Stimulated activated naive CD8-positive, alpha-beta T cell treated with anti-CD3 and anti-CD28 coated beads, Interleukin-15, amount 100 ng/mL, for 72 hours (primary cell): ENCODE measurements at regions not wholly inside any gene's neighbourhood (a gene's known extent, or its start where the extent isn't known, plus 50 kb on each side); places are given as distances from the start of the nearest gene placed in this dataset.
"Not testable (repeated sequence)": the region's sequence is repeated elsewhere in the genome, so short reads cannot be mapped to it uniquely, and the experiment has no call there.

Source experiments
- ATAC-seq: fragments of 150-1000 bp; cut with Tn5 transposase; 2 replicates; pipeline ENCODE4 v1.10.0; 2021; ENCODE audit warnings: mild to moderate bottlenecking, moderate library complexity
- DNase-seq, 2 donors: peaks; one replicate each; pipeline ENCODE4 v3.0.0; 2021 to 2022
- H3K27ac Mint-ChIP-seq, 2 donors: one replicate each; pipeline ENCODE4 v1.8.0; 2022; ENCODE audit warnings: mild to moderate bottlenecking in 2 of 2, mixed read lengths in 2 of 2, moderate library complexity in 2 of 2
- H3K27me3 Mint-ChIP-seq: one replicate; pipeline ENCODE4 v1.8.0; 2022; ENCODE audit warnings: mixed read lengths
- H3K4me1 Mint-ChIP-seq: one replicate; pipeline ENCODE4 v1.8.0; 2022; ENCODE audit warnings: mild to moderate bottlenecking, mixed read lengths
- H3K4me3 Mint-ChIP-seq, 2 donors: one replicate each; pipeline ENCODE4 v1.8.0; 2022; ENCODE audit warnings: mild to moderate bottlenecking in 2 of 2, mixed read lengths in 2 of 2, moderate library complexity in 1 of 2
- H3K9me3 Mint-ChIP-seq, 2 donors: one replicate each; pipeline ENCODE4 v1.8.0; 2022; ENCODE audit warnings: mixed read lengths in 2 of 2

DNA sequence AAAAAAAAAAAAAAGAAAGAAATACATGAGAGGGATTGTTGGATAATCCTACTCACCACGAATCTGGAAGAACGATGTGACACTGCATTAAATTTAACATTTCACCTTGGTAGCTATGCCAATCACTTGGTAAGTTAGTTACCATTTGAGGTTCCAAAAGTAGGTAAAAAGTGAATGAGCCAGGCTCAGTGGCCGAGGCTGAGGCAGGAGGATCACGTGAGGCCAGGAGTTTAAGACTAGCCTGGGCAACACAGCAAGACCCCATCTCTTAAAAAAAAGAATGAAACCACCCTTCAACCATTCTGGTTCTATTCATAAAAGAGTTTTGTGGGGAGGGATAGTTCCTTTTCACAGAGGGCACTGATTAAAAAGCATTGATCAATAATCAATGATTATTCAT lies 133.6 kb downstream of the ADSS2 start:
- H3K27ac Mint-ChIP-seq: no peak overlapping the region
- H3K4me3 Mint-ChIP-seq: no peak overlapping the region
- H3K9me3 Mint-ChIP-seq: no peaks in the 10 kb centered on the region
- ATAC-seq (no peak), DNase-seq (no peak)
- peaks cover 20% of the 10 kb centered on the region for H3K4me1 Mint-ChIP-seq
- H3K27me3 Mint-ChIP-seq: no peaks in the 10 kb centered on the region

GRCh38 chr1:244318512-244318911 lies 133.2 kb downstream of the ADSS2 start:
- H3K9me3 Mint-ChIP-seq: no peaks in the 10 kb centered on the region
- no peaks in the 10 kb centered on the region for H3K27me3 Mint-ChIP-seq
- no peak overlapping the region for H3K4me3 Mint-ChIP-seq
- ATAC-seq (no peak), DNase-seq (no peak)
- H3K4me1 Mint-ChIP-seq: peaks cover 20% of the 10 kb centered on the region
- no peak overlapping the region for H3K27ac Mint-ChIP-seq

- H3K4me3 Mint-ChIP-seq: peak overlapping the region; percentile 42 to 56
- peaks cover 20% of the 10 kb centered on the region for H3K4me1 Mint-ChIP-seq
- ATAC-seq (peak; percentile 97), DNase-seq (peak; percentile 28 to 76)
- peak overlapping the region in 1 of 2 donors; percentile 75 for H3K27ac Mint-ChIP-seq
- H3K27me3 Mint-ChIP-seq: no peaks in the 10 kb centered on the region
- H3K9me3 Mint-ChIP-seq: no peaks in the 10 kb centered on the region
These were observed 132.2 kb downstream of the ADSS2 start for GRCh38 chr1:244319283-244320132.

- no peaks in the 10 kb centered on the region for H3K27me3 Mint-ChIP-seq
- H3K4me1 Mint-ChIP-seq: peaks cover 39% of the 10 kb centered on the region
- DNase-seq: no peak
- H3K9me3 Mint-ChIP-seq: no peaks in the 10 kb centered on the region
- no peak overlapping the region for H3K27ac Mint-ChIP-seq
- no peak overlapping the region for H3K4me3 Mint-ChIP-seq
- no peak for ATAC-seq
These were observed 129.5 kb downstream of the ADSS2 start for GRCh38 chr1:244322181-244322580.

DNA sequence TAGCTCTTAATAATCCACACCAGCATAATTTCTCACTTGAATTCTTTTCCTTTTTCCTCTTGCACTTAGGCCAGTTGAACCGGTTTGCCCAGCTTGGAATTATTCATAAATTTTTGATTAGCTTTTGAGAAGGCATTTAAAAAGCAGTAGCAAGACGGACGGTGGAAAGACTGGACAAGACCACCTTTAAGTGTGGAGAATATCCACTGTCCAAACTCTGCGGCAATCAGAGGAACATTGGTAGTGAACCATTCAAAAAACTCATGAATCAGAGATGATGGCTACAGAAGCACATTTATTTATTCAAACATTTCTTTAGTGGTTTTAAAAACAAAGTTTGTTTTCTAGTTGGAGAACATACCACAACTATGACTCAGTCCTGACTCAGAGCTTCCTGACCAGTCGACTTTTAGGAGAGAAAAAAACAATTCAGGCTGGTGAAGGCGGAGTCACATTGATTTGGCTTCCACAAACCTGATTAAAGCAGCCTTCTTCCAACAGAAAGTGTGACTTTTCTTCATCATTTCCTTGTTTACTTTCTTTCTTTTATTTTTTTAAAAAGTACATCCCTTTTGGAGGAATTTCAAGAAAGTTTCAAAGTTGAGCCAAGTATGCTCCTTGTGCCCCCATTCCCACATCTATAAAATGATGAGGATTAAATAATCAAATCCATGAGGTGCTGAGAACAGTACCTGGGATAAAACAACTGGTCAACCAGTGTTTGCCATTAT lies 128.8 kb downstream of the ADSS2 start:
- peak; percentile 36 for ATAC-seq
- H3K4me3 Mint-ChIP-seq: peak overlapping the region in 1 of 2 donors; percentile 74
- no peaks in the 10 kb centered on the region for H3K9me3 Mint-ChIP-seq
- H3K27ac Mint-ChIP-seq: peak overlapping the region in 1 of 2 donors; percentile 53
- DNase-seq: peak in 1 of 2 donors; percentile 14
- peaks cover 39% of the 10 kb centered on the region for H3K4me1 Mint-ChIP-seq
- no peaks in the 10 kb centered on the region for H3K27me3 Mint-ChIP-seq

GRCh38 chr1:244324176-244324883 lies 127.4 kb downstream of the ADSS2 start:
- Mint-ChIP-seq H3K9me3 (peaks cover 8 to 9% of the 10 kb centered on the region in 2 donors), H3K27ac (peak overlapping the region; percentile 36 to 37), H3K4me1 (peaks cover 36% of the 10 kb centered on the region), H3K27me3 (no peaks in the 10 kb centered on the region), H3K4me3 (peak overlapping the region in 1 of 2 donors; percentile 74)
- DNase-seq (no peak), ATAC-seq (no peak)

DNA sequence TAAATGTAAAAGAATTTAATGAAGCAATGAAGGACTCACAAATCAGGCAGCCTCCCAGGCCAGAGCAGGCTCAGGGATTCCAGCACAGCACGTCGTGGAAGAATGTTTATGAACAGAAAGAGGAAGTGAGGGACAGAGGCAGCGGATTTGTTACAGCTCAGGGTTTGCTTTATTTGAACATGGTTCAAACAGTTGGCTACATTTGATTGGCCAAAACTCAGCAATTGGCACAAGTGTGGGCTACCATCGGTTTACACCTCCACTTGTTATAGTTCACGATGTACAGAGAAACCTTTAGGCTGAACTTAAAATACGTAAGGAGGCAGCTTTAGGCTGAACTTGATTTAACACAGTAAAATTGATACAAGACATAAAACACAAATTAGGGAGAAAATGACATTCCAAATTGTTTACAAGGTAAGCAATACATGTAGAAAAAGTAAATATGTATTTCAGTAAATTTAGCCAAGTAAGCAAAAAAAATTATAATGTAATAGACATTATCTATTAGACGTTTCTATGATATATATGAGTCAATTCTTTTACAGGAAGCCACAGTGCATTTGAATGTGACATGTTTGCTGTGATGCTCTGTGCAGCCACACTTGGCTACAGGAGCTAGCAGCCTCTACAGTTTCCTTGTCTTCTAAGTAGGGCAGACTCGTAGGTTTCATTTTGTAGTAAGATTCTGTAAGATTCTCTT lies 126.5 kb downstream of the ADSS2 start:
- Mint-ChIP-seq H3K9me3 (peaks cover 8 to 9% of the 10 kb centered on the region in 2 donors), H3K4me3 (peak overlapping the region in 1 of 2 donors; percentile 74), H3K4me1 (peaks cover 27% of the 10 kb centered on the region), H3K27ac (peak overlapping the region in 1 of 2 donors; percentile 37), H3K27me3 (no peaks in the 10 kb centered on the region)
- ATAC-seq (peak; percentile 89), DNase-seq (peak in 1 of 2 donors; percentile 14)

GRCh38 chr1:244326757-244327156 lies 125.0 kb downstream of the ADSS2 start:
- Mint-ChIP-seq H3K27me3 (no peaks in the 10 kb centered on the region), H3K9me3 (peaks cover 8 to 9% of the 10 kb centered on the region in 2 donors), H3K4me1 (peaks cover 27% of the 10 kb centered on the region), H3K27ac (no peak overlapping the region), H3K4me3 (no peak overlapping the region)
- ATAC-seq (no peak), DNase-seq (no peak)

DNA sequence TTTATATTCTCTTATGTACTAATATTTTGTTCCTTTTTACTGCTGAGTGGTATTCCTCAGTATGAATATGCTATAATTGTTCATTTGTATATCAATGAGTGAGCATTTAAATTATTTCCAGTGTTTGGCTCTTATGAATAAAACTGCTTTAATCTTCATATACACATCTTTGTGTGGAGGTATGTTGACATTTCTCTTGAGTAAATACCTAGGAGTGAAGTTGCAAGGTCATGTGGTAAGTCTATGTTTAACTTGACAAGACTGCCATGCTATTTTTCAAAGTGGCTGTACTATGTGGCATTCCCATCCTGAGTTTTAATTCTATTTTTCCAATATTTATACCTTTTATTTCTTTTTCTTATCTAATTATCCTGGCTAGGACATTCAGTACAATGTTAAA lies 124.2 kb downstream of the ADSS2 start:
- H3K27me3 Mint-ChIP-seq: peaks cover 5% of the 10 kb centered on the region
- ATAC-seq: no peak
- H3K4me1 Mint-ChIP-seq: peaks cover 24% of the 10 kb centered on the region
- no peak for DNase-seq
- H3K9me3 Mint-ChIP-seq: peaks cover 8 to 9% of the 10 kb centered on the region in 2 donors
- no peak overlapping the region for H3K27ac Mint-ChIP-seq
- H3K4me3 Mint-ChIP-seq: no peak overlapping the region

DNA sequence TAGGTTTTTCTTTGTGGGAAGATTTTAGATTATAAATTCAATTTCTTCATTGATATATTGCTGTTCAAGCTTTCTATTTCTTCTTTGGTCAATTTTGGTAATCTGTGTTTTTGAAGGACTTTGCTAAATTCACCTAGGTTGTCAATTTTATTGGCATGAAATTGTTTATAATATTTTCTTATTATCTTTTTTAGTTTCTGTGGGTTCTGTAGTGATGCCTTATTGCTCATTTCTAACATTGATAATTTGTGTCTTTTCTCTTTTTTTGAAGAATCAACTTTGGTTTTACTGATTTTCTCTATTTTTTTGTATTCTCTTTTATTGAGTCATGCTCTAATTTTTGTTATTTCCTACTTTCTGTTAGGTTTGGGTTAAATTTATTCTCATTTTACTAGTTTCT lies 123.2 kb downstream of the ADSS2 start:
- peaks cover 8 to 9% of the 10 kb centered on the region in 2 donors for H3K9me3 Mint-ChIP-seq
- ATAC-seq: no peak
- H3K27me3 Mint-ChIP-seq: peaks cover 14% of the 10 kb centered on the region
- peaks cover 20% of the 10 kb centered on the region for H3K4me1 Mint-ChIP-seq
- no peak overlapping the region for H3K27ac Mint-ChIP-seq
- DNase-seq: no peak
- H3K4me3 Mint-ChIP-seq: no peak overlapping the region

- Mint-ChIP-seq H3K27ac (no peak overlapping the region), H3K27me3 (peaks cover 27% of the 10 kb centered on the region), H3K4me1 (peaks cover 18% of the 10 kb centered on the region), H3K4me3 (no peak overlapping the region), H3K9me3 (peaks cover 8 to 9% of the 10 kb centered on the region in 2 donors)
- DNase-seq: no peak
- no peak for ATAC-seq
These were observed 122.0 kb downstream of the ADSS2 start for GRCh38 chr1:244329591-244330317.

GRCh38 chr1:244330318-244330625 lies 121.4 kb downstream of the ADSS2 start:
- H3K27me3 Mint-ChIP-seq: peaks cover 28% of the 10 kb centered on the region
- H3K4me1 Mint-ChIP-seq: peaks cover 13% of the 10 kb centered on the region
- peaks cover 8 to 9% of the 10 kb centered on the region in 2 donors for H3K9me3 Mint-ChIP-seq
- DNase-seq: no peak
- no peak overlapping the region for H3K4me3 Mint-ChIP-seq
- H3K27ac Mint-ChIP-seq: no peak overlapping the region
- ATAC-seq: no peak

- not testable (repeated sequence) for H3K9me3 Mint-ChIP-seq, H3K27ac Mint-ChIP-seq, H3K4me3 Mint-ChIP-seq, H3K4me1 Mint-ChIP-seq, ATAC-seq, DNase-seq
- peaks cover 28% of the 10 kb centered on the region for H3K27me3 Mint-ChIP-seq
These were observed 118.9 kb downstream of the ADSS2 start for GRCh38 chr1:244332761-244333160.

GRCh38 chr1:244334315-244334714 lies 117.4 kb downstream of the ADSS2 start:
- not testable (repeated sequence) for H3K4me1 Mint-ChIP-seq, DNase-seq, H3K9me3 Mint-ChIP-seq, ATAC-seq, H3K27ac Mint-ChIP-seq, H3K4me3 Mint-ChIP-seq
- peaks cover 28% of the 10 kb centered on the region for H3K27me3 Mint-ChIP-seq

DNA sequence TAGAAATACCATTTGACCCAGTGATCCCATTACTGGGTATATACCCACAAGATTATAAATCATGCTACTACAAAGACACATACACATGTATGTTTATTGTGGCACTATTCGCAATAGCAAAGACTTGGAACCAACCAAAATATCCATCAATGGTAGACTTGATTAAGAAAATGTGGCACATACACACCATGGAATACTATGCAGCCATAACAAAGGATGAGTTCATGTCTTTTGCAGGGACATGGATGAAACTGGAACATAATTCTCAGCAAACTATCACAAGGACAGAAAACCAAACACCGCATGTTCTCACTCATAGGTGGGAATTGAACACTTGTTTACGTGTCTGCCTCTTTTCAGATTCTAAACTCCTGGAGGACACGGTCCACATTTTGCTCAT lies 116.9 kb downstream of the ADSS2 start:
- not testable (repeated sequence) for H3K9me3 Mint-ChIP-seq, H3K4me1 Mint-ChIP-seq, H3K27ac Mint-ChIP-seq, ATAC-seq, DNase-seq, H3K4me3 Mint-ChIP-seq
- H3K27me3 Mint-ChIP-seq: peaks cover 28% of the 10 kb centered on the region
